Stomach (tissue), 4 donors: ENCODE measurements at regions not wholly inside any gene's neighbourhood (a gene's known extent, or its start where the extent isn't known, plus 50 kb on each side); places are given as distances from the start of the nearest gene placed in this dataset.

ENCODE experiments used
- CTCF ChIP-seq, 7 experiments: fragments of 450-650 bp in 4 of 7; fragments of 200-600 bp in 3 of 7; sonication (generic) in 3 of 7; IDR thresholded peaks; one replicate each; pipeline ENCODE4 v1.5.1; 2016 to 2019; ENCODE audit warnings: antibody characterized with exemption in 7 of 7, control low read depth in 2 of 7, mild to moderate bottlenecking in 1 of 7
- POLR2AphosphoS5 ChIP-seq, 3 donors: sonication (generic); formaldehyde crosslinking; IDR thresholded peaks; one replicate each; pipeline ENCODE4 v1.6.1; 2016; ENCODE audit warnings: antibody characterized with exemption in 3 of 3

- TF ChIP-seq CTCF (IDR thresholded peaks at IDR 0.05) (no peak), POLR2AphosphoS5 (IDR thresholded peaks at IDR 0.05) (no peak)
Observed at GRCh38 chr12:53862831-53863230, 75.8 kb upstream of the HOXC13 start.
